ENCODE measurements at regions not wholly inside any gene's neighbourhood (a gene's known extent, or its start where the extent isn't known, plus 50 kb on each side); places are given as distances from the start of the nearest gene placed in this dataset.

DNA sequence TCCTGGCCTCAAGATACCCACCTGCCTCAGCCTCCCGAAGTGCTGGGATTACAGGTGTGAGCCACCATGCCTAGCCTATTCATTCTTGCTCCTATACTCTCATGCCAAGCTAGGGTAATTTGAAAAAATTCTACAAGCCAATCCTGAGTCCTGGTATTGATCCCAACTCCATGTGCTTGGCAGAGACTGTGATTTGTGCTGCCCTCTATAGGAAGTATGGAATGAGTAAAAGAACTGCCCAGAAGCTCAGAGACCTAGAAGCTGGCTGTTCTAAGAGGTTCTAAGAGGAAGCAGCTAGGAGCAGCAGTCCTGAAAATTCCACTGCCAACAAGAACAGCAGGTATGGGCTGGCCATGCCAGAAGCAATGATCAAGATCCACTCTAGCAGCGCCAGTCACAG, 402.5 kb downstream of the PCNX1 start:
- H3K27ac Mint-ChIP-seq: no peak overlapping the region
- peaks cover 11% of the 10 kb centered on the region for H3K36me3 Mint-ChIP-seq
- peaks cover 6 to 15% (median 12%) of the 10 kb centered on the region in 3 donors for H3K9me3 Mint-ChIP-seq
- H3K4me3 Mint-ChIP-seq: no peak overlapping the region
- peaks cover 22% of the 10 kb centered on the region for H3K27me3 Mint-ChIP-seq
- peaks cover 2 to 10% (median 4%) of the 10 kb centered on the region in 3 donors for H3K4me1 Mint-ChIP-seq

DNA sequence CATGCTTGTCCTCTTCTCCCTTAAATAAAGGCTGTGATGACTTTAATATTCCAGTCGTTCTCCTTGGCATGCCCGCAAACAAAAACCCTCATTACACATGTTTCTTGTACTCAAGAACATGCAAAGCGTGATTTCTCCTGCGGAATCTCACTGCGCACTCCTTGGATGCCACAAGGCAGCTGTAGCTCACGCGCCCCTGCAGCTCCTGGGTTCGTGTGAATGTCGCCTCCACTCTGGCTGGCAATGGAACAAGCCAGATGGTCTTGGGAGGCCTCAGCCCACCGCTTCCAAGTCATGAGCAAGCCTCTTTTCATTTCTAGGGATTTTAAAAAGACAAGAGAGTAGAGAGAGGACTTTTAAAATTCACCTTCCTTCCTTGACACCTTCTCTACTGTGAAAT, 403.8 kb downstream of the PCNX1 start:
- Mint-ChIP-seq H3K36me3 (peaks cover 5% of the 10 kb centered on the region), H3K27me3 (peaks cover 22% of the 10 kb centered on the region), H3K27ac (no peak overlapping the region), H3K9me3 (peaks cover 0 to 9% (median 7%) of the 10 kb centered on the region in 3 donors), H3K4me1 (peaks cover 2 to 7% (median 4%) of the 10 kb centered on the region in 3 donors), H3K4me3 (no peak overlapping the region)

DNA sequence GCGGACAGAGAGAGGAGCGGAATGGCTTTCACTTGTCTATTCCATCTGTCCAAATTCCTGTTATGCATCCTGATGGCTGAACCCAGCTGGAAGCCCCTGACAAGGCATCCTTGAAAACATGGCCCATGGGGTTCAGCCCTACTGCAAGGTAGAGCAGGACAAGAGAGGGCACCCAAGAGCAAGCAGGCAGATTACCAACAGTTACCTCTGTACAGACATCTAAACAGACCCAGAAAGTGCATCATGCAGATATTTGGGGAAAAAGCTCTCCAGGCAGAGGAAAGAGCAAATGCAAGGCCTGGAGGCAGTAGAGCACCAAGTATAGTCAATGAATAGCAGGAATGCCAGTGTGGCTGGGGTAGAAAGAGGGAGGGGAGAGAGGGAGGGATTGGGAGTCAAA, 407.5 kb downstream of the PCNX1 start:
- no peak overlapping the region for H3K27ac Mint-ChIP-seq
- H3K4me3 Mint-ChIP-seq: no peak overlapping the region
- H3K4me1 Mint-ChIP-seq: peaks cover 4 to 7% (median 6%) of the 10 kb centered on the region in 3 donors

DNA sequence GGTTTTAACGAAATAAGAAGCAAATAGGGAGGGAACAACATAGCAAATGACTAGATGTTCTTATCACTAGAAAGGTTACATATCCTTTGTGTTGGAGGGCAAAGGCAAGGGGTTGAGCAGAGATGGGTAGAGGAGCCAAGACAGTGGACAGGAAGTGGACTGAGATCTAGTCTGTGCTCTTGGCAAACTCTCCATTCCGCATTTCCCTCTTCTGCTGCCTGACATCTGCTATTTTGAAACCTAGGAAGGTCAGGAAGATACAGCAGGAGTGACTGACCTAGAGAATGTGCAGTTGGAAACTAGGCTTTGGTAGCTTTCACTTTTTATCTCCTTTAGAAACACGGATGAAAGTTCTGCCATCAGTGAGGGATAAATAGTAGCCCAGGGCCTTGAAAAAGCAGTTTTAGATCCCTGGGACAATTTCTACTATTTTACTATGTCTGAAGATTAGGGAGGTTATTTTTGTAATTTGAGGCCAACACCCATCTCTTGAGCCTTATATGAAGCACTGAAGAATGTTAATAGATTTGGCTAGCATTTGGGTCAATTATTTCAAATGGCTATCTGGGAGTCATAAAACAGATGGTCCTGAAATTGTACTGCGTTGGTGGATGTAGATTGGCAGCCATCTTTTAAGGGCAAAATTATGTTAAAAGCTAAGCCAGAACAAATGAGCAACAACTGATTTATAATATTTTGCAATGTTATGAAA, 410.3 kb downstream of the PCNX1 start:
- H3K4me1 Mint-ChIP-seq: peaks cover 4 to 12% (median 11%) of the 10 kb centered on the region in 3 donors
- peaks cover 2% of the 10 kb centered on the region for H3K36me3 Mint-ChIP-seq
- peak overlapping the region in 1 of 4 donors; percentile 53 for H3K4me3 Mint-ChIP-seq
- H3K27ac Mint-ChIP-seq: peak overlapping the region in 2 of 3 donors; percentile 19 to 43
- H3K27me3 Mint-ChIP-seq: peaks cover 2% of the 10 kb centered on the region
- peaks cover 0 to 7% (median 5%) of the 10 kb centered on the region in 3 donors for H3K9me3 Mint-ChIP-seq

More for the DNA sequence above, 407.5 kb downstream of the PCNX1 start:
- Mint-ChIP-seq H3K27me3 (peaks cover 9% of the 10 kb centered on the region), H3K36me3 (peaks cover 5% of the 10 kb centered on the region), H3K9me3 (peaks cover 0 to 7% (median 5%) of the 10 kb centered on the region in 3 donors)

DNA sequence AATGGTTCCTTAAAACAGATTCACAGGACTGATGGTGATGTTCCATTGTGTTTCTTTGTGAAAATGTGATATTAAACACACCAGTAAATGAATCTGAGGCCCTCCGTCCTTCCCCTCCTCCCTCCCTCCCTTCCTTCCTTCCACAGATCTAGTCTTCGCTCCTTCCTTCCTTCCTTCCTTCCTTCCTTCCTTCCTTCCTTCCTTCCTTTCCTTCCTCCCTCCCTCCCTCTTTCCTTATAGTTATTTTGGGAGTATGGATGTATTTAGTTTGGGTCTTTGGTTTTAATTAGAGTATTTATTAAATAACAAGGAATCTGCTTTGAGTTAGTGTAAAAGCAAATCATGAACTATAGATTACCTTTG, 410.8 kb downstream of the PCNX1 start:
- peaks cover 10 to 17% (median 17%) of the 10 kb centered on the region in 3 donors for H3K4me1 Mint-ChIP-seq
- peak overlapping the region in 2 of 3 donors; percentile 19 to 43 for H3K27ac Mint-ChIP-seq
- peaks cover 2% of the 10 kb centered on the region for H3K36me3 Mint-ChIP-seq
- H3K27me3 Mint-ChIP-seq: peaks cover 2% of the 10 kb centered on the region
- H3K4me3 Mint-ChIP-seq: peak overlapping the region in 1 of 4 donors; percentile 53
- peaks cover 0 to 6% (median 3%) of the 10 kb centered on the region in 3 donors for H3K9me3 Mint-ChIP-seq

DNA sequence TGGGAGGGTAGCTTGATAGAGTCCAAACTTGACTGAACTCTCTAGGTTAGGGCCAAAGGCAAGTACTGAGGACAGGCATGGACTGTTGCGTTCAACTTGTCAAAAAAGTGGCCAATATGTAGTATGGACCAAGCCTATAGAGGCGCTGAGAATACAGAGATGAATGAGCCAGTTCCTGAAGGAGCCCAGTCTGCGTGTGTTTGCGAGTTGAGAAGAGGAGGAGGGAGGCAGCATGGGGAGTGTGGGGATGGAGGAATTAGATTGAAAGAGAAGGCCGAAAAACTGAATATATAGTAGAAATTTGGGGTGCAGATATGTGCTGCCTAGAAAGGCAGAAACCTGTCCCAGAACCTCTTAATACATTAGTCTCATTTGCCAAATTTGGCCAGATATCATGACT, 412.4 kb downstream of the PCNX1 start:
- peaks cover 2% of the 10 kb centered on the region for H3K27me3 Mint-ChIP-seq
- no peaks in the 10 kb centered on the region for H3K9me3 Mint-ChIP-seq
- no peaks in the 10 kb centered on the region for H3K36me3 Mint-ChIP-seq
- peak overlapping the region; percentile 90 to 99 (median 95) for H3K4me3 Mint-ChIP-seq
- H3K27ac Mint-ChIP-seq: peak overlapping the region; percentile 96 to 100 (median 98)
- peaks cover 20 to 30% (median 29%) of the 10 kb centered on the region in 3 donors for H3K4me1 Mint-ChIP-seq

DNA sequence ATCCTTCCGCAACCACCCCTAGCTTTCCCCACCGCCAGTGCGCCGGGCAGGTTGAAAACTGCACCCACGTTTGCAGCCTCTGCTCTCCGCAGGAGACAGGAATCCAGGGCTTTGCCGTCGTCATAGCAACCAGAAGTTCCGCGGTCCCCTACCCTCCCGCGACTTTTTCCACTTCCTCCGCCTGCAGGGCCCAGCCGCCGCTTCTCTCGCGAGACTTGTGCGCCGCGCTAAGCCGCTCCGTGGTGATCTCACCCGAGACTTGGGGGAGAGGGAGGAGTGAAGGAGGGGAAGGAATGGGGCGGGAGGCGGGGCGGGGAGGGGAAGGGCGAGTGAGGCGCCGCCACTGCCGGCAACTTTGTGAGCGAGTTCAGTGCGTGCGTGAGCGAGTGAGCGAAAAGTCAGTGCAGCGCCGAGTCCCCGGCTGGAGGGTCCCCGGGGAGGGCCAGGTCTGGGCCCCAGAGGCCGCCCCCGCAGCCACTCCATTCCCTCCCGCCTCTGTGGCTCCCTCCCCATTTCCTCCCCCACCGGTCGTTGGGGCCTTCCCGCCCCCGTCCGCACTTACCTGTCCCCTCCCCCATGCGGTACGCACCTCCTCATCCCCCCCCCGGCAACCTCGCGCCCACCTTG, 413.0 kb downstream of the PCNX1 start, which contains the start of gene SIPA1L1:
SIPA1L1 (plus strand) TSS at position 370 of the 627 bp plus-strand sequence.
- peak within 1 kb of the TSS; percentile 90 to 99 (median 95) for H3K4me3 Mint-ChIP-seq
- peak within 1 kb of the TSS; percentile 96 to 100 (median 98) for H3K27ac Mint-ChIP-seq
- H3K9me3 Mint-ChIP-seq: no peaks in the 10 kb centered on the region
- H3K4me1 Mint-ChIP-seq: peaks cover 24 to 36% (median 35%) of the 10 kb centered on the region in 3 donors
- peaks cover 2% of the 10 kb centered on the region for H3K27me3 Mint-ChIP-seq
- no peaks in the 10 kb centered on the region for H3K36me3 Mint-ChIP-seq

DNA sequence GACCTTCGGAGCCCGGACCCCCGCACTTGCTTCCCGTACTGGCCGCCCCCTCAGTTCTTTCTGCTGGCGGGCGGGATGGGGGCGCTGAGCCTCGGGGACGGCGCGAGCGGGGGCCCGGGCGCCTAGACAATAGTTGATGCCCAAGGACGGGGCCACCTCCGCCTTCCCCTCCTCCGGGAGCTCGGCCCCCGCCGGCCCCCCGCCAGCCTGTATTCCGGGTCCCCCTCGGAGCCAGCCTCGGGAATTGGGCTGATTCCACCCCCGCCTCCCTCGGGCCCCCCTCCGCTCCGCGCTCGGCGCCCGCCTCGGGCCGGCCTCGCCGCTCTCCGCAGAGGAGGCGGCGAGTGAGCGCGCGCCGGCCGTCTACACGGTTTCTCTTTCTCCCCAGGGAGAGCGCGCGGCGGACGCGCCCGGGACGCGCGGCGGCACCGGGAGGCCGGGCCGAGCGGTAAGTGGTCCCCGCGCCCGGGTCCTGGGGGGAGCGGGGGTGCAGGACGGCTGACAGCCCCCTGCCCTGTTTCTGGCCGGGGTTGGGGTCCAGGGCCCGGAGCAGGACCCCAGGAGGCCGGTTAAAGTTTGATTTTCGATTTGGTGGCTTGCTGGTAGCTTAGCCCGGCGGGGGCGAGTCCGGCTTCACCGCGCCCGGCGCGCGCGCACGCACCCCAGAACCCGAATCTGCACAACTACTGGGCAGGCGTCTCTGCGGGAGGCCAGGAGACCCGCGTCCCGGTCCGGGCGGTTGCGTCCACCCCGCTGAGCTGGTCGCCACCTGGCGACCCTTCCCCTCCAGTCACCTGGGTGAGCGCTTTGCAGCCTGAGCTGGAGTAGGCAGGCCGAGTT, 413.7 kb downstream of the PCNX1 start:
- Mint-ChIP-seq H3K36me3 (no peaks in the 10 kb centered on the region), H3K27me3 (peaks cover 2% of the 10 kb centered on the region), H3K4me1 (peaks cover 32 to 43% (median 42%) of the 10 kb centered on the region in 3 donors), H3K4me3 (peak overlapping the region; percentile 90 to 99 (median 95)), H3K27ac (peak overlapping the region; percentile 96 to 100 (median 98)), H3K9me3 (no peaks in the 10 kb centered on the region)

DNA sequence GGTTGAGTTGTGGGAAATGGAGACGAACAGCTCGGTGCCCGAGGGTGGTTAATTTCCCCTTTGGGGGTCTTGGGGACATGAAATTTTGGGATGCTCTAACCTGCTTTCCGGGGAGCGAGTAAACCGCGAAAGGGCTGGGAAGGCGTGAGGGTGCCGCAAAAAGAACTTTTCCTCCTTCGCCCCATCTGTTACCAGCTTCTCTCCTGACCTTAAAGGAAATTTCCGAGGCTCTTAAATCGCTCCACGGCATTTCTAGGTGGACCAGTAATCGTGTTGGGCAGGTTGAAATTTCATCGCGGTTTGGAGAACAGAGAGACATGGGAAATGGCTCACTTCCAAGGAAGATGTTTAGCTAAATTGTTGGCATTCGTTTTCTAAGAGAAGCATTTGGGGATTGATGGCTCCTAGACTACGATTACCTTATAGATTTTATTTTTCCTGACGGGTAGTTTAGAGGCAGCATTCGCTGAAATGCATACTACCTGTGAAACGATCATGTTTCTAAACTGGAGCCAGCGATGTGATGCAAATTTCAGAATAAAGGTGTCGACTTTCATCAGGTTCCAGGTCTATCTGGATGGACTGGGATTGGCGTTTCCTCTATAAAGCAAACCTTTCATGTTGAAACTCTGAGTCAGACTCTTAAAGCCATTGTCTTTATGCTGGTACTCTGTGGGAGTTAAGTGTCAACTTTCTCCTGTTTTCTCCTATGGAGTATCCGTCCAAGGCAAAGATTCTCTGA, 414.5 kb downstream of the PCNX1 start:
- peak overlapping the region; percentile 90 to 97 (median 94) for H3K4me3 Mint-ChIP-seq
- peaks cover 2% of the 10 kb centered on the region for H3K27me3 Mint-ChIP-seq
- no peaks in the 10 kb centered on the region for H3K9me3 Mint-ChIP-seq
- H3K36me3 Mint-ChIP-seq: no peaks in the 10 kb centered on the region
- H3K27ac Mint-ChIP-seq: peak overlapping the region; percentile 96 to 98 (median 98)
- H3K4me1 Mint-ChIP-seq: peaks cover 34 to 45% (median 45%) of the 10 kb centered on the region in 3 donors

DNA sequence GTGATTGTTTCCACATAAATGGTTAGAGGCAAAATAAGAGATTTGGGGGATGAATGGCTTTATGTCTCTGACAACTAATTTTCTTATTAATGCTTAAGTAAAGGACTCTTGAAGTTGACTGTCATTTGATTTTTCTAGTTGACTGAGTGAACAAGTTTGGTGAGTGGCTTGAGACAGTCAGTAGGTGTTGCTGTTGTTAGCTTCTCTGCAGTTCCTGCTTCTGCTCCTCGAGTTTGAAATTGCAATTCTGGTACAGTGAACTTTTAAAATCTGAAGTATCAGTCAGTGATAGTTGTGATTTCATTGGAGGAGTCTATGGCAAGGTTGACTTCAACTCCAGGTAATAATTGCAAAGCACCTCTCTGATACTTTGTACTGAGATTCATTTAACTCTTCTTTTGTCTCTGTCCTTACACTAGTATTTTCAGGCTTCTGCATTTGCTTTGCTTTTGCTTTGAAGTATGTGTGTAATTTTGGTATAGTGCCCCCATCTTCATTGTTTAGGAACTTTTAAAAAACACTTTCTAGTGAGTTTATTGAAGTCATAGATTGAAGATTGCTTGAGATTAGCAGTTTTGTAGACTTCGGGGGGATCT, 415.5 kb downstream of the PCNX1 start:
- Mint-ChIP-seq H3K36me3 (no peaks in the 10 kb centered on the region), H3K27me3 (peaks cover 2% of the 10 kb centered on the region), H3K27ac (peak overlapping the region; percentile 55 to 98 (median 98)), H3K9me3 (no peaks in the 10 kb centered on the region), H3K4me3 (peak overlapping the region; percentile 73 to 97 (median 86)), H3K4me1 (peaks cover 38 to 49% (median 45%) of the 10 kb centered on the region in 3 donors)

DNA sequence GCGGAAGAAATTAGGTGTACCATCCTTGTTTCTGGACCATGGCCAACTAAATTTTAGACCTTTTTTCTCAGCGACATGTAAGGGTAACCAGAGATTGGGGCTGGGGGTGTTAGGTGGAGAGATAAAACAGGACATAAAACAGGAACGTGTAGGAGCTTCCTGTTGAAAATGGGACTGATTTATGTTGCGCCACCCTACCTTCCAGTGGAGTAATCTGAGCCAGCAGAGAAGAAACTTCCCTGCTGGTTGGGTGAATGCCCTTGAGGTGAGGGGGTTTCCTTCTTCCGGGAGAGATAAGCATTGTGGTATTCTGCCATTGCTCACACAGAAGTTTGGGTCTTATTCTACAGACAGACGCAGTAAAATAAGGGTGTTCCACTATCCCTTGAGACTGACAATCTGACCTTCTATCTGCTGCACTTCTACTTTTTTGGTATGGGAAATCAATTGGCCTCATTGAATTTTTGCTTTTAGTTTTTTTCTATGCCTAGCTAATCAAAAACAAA, 417.6 kb downstream of the PCNX1 start:
- Mint-ChIP-seq H3K9me3 (no peaks in the 10 kb centered on the region), H3K27ac (peak overlapping the region; percentile 59 to 95 (median 68)), H3K27me3 (peaks cover 2% of the 10 kb centered on the region), H3K36me3 (peaks cover 2% of the 10 kb centered on the region), H3K4me3 (peak overlapping the region; percentile 63 to 84 (median 80)), H3K4me1 (peaks cover 52 to 57% (median 53%) of the 10 kb centered on the region in 3 donors)

DNA sequence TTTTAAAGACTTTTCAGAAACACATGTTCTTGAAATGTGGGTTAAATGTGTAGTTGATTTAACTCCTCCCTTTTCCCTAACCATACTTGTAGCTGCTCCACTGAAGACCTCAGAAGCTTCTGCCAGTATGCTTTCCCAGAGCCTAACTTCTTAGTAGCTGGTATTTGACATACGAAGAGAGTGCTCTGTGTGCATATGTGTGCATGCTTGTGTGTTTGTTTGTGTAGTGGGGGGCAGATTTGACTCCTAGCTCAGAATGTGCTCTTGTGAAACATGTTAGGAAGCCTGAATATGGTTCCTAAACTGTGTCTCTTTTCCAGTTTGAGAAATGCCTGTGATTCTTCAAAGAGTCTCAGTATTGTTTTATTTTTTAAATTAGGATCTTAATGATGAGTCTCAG, 420.4 kb downstream of the PCNX1 start:
- Mint-ChIP-seq H3K9me3 (no peaks in the 10 kb centered on the region), H3K36me3 (peaks cover 3% of the 10 kb centered on the region), H3K4me1 (peaks cover 56 to 64% (median 59%) of the 10 kb centered on the region in 3 donors), H3K4me3 (peak overlapping the region in 1 of 4 donors; percentile 1), H3K27ac (peak overlapping the region in 1 of 3 donors; percentile 1), H3K27me3 (no peaks in the 10 kb centered on the region)

DNA sequence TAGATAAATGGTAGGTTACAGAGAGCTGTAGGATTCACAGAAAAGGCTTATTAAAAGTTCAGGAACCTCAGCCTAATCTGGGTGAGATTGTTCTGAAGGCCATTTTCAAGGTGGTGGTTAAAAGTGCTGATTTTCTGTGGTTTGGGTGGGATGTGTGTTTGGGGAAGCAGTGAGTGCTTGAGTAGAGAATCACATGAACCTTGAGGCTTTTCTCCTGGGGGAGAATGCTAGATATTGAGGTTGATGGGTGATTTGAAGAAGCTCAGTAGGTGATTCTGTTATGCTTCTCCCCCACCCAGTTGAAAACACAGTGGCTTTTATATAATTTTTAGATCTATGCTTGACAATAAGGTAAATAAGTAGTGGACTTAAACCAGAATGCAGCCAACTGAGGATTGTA, 420.9 kb downstream of the PCNX1 start:
- Mint-ChIP-seq H3K4me1 (peaks cover 51 to 62% (median 54%) of the 10 kb centered on the region in 3 donors), H3K27me3 (no peaks in the 10 kb centered on the region), H3K4me3 (peak overlapping the region in 1 of 4 donors; percentile 1), H3K27ac (peak overlapping the region in 1 of 3 donors; percentile 1), H3K36me3 (peaks cover 4% of the 10 kb centered on the region), H3K9me3 (no peaks in the 10 kb centered on the region)

Data from IgD-negative memory B cell (primary cell).